GM18870 (cell line): ENCODE measurements at regions not wholly inside any gene's neighbourhood (a gene's known extent, or its start where the extent isn't known, plus 50 kb on each side); places are given as distances from the start of the nearest gene placed in this dataset.

ENCODE experiments used
- ATAC-seq: cut with Tn5 transposase; IDR thresholded peaks from one replicate; pipeline ENCODE4 v1.9.1; 2021; ENCODE audit warnings: moderate library complexity; ENCODE audit not compliant: unreplicated experiment

- ATAC-seq = peak; percentile 88
Observed at GRCh38 chr2:195021711-195022507, 635.1 kb upstream of the SLC39A10 start.

DNA sequence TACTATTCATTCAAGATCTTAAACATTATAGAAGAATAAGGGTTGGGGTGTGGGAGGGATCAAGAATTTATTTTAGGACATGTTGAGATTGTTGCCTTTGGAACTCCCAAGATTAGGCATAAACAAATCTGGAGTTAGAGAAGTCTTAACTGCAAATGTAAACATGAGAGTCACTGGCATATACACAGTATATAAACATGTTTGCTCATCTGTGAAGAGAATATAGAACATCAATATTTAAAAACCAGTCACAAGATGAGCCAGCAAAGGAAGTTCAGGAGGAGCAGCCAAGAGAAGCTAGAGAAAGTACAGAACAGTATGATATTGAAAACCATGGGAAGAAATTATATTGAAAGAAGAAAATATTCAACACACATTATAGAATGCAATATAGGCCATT is 638.6 kb upstream of the SLC39A10 start:
- ATAC-seq = no peak

GRCh38 chr2:195017890-195018289 is 639.1 kb upstream of the SLC39A10 start:
- ATAC-seq = no peak

GRCh38 chr2:195016841-195017240 is 640.2 kb upstream of the SLC39A10 start:
- ATAC-seq = no peak

DNA sequence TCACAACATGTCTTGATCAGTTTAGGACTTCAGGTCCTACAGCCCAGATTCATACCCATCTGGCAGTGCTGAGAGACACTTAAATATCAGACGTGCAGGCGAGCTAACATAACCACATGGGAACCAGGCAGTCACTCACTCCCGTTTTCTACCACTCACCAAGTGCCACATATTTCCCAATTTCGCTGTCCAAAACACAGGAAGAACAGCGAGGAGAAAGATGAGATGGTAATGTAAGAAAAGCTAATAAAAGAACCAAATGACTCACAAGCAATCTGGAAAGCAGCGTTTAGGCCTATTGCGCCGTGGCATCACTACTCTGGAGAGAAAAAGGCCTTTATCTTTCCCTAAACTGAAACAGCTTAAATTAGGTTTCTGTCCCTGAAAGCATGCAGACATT is 647.8 kb upstream of the SLC39A10 start:
- no peak for ATAC-seq

DNA sequence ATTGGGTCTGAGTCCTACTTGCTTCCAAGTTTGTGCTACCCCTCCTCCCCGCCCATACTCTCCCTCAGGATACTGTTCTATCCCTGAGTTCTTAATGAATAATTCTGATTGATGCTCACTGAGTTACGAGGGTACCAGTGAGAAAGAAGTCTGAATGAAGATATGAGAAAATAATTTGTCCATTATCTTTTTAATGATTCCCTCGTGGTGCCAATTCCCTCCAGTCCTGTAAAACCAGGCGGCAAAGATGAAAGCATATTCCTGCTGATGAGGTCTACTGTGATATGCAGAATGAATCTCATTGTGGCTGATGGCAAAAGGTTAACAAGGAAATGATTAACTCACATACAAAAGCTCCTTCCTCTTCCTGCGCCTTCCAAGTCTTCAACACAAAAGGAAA is 650.2 kb upstream of the SLC39A10 start:
- no peak for ATAC-seq

DNA sequence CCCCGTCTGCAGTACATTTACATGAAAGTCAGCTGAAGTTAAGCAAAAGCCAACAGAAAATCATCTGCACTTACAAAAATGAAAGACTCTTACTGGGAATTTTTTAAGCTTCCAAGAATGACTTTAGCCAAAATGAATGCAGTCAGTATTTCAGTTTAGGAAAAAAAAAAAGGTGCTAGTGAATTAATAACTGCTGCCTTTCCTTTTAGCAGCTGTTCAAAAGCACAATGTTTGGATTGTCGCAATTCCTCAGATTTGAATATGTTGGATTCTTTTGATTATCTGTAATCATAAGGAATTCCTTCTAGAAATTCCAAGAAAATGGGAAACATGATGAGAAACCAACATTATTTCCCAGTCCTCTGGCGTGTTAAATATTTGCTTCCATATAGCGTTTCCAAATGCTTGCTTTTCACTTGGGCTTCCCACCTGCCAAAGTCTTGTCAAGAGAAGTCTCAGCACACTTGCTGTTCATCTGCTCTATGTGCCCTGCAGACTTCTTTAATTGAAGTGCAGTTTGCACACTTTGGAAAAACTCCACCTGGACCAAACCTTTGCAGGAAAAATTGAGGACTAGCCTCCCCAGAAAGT is 653.0 kb upstream of the SLC39A10 start:
- no peak for ATAC-seq

DNA sequence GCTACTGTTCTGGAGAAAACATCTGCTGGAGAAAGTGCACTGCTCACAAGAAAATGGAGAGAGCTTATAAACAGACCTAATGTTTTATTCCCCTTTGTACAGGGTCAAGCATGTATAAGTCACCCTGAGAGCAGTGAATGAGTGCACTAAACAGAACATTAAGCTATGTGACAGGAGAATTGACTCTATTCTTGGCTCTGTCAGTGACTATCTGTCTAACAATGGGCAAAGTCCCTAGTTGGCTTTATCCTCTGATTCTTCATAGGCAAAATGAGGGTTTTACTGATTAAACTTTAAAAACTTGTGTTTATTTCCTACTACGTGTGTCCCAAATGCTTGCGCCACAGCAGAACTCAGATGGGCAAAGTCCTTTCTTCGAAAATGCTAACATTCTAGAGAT is 655.1 kb upstream of the SLC39A10 start:
- no peak for ATAC-seq

DNA sequence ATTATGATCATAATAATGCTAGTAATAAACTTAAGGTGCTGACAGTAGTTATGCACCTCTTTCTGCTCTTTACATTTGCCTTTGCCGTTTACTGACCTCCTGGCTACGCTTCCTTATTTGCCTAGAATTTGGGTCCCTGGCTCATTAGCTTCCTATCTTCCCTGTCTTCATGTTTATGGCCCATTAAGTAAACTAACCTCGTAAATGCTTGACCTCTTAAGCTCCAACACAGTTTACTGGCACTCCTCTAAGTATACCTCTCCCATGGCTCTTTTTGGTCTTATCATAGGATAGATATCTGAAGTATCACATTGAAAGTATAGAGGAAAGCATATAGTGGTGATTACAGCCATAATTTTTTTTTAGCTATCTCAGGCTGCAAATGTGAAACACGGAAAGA is 657.3 kb upstream of the SLC39A10 start:
- ATAC-seq = no peak

- peak; percentile 52 for ATAC-seq
Observed at GRCh38 chr2:194992648-194993047, 664.4 kb upstream of the SLC39A10 start.

DNA sequence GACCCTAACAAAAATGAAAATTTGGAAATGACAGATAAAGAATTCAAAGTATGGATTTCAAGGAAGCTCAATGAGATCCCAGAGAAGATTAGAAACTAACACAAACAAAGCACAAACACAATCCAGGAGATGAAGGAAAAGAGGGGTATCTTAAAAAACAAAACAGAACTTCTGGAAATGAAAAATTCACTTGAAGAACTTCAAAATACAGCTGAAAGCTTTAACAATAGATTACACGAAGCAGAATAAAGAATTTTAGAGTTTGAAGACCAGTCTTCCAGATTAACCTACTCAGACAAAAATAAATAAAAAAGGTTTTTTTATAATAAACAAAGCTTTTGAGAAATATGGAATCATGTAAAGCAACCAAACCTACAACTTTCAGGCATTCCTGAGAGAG is 671.8 kb upstream of the SLC39A10 start:
- no peak for ATAC-seq

DNA sequence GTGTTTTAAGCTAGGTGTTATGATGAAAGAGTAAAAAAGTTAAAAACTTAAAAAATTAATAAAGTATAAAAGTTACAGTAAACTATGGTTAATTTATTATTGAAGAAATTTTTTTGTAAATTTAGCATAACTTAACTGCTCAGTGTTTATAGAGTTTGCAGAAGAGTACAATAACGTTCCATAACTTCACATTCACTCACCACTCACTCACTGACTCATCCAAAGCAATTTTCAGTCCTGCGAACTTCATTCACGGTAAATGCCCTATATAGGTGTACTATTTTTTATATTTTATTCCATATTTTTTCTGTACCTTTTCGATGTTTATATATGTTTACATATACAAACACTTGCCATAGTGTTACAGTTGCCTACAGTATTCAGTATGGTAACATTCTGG is 694.8 kb upstream of the SLC39A10 start:
- ATAC-seq = no peak

- ATAC-seq = no peak
Observed at GRCh38 chr2:194954218-194954617, 702.8 kb upstream of the SLC39A10 start.

GRCh38 chr2:194946826-194947225 is 710.2 kb upstream of the SLC39A10 start:
- no peak for ATAC-seq

- no peak for ATAC-seq
Observed at GRCh38 chr2:194938066-194938465, 719.0 kb upstream of the SLC39A10 start.

GRCh38 chr2:194927489-194927888 is 729.5 kb upstream of the SLC39A10 start:
- no peak for ATAC-seq

DNA sequence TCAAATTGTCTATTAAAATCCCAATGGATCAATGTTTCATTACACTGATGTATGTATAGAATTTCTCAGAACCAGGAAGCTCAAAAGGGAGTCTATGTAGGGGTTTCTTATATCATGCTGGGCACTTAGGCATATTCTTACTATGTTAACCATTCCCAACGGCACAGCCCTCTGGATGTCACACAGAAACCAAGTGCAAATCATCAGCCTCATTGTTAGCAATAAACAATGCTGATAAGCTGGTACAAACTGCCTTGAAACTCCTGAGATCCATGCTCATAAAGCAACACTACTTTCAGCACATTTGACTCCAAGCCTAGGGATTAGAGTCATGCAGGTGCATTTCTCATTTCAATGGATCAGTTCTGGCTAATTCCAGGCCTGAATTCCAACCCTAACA is 730.2 kb upstream of the SLC39A10 start:
- ATAC-seq = no peak

GRCh38 chr2:194925742-194926141 is 731.3 kb upstream of the SLC39A10 start:
- ATAC-seq = no peak

DNA sequence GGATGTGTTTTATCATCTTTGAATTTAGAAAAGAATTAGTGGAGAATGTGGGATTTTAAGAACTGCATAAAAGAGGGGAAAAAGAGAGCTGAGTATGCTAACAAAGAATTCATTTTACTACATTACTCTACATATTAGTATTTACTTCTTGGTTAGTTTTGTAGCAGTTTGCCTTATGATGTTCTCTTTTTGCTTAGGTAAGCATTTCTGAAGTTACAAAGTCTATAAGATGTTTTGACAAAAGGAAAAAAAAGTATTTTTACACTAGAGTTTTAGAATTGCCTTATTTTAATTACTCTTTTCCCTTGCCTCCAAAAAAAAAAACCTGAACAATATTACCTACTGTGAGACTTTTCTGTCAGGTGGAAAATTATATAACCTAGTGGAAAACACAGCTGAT is 739.5 kb upstream of the SLC39A10 start:
- ATAC-seq = no peak

DNA sequence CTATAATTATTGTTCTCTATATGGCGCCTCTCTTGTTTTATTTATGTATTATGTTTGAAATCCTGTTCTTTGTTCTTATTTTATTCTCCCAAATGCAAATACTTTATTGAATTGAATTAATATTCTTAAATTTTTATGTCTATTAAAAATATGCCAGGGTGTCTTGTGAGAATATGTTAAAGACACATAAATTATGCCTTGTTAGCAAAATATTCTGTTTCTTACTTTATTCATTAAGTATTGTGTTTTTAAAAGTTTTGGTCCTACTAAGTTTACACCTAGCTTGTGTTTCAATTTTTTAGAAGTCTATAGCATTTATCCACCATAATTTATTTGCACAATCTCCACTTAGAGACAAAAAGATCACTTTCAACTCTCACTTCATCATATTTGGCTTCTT is 741.5 kb upstream of the SLC39A10 start:
- ATAC-seq = no peak

DNA sequence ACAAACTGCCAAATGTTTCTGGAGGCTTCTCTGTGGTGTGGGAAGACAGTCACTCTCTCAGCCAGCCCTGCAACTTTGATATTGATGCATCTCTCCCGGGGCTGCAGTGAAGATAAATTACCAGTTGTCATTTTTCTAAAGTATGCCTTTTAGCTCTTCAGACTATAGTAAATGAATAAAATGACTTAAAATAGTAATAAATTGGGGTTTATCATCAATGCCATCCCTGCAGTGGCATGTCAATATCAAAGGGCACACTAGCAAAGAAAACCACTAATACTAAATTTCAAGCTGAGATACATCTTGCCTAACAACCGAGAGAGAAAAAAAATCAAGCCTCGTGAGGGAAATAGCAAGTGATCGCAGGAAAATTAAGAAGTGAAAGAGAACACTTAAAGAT is 749.5 kb upstream of the SLC39A10 start:
- no peak for ATAC-seq

GRCh38 chr2:194896871-194897270 is 760.2 kb upstream of the SLC39A10 start:
- no peak for ATAC-seq

DNA sequence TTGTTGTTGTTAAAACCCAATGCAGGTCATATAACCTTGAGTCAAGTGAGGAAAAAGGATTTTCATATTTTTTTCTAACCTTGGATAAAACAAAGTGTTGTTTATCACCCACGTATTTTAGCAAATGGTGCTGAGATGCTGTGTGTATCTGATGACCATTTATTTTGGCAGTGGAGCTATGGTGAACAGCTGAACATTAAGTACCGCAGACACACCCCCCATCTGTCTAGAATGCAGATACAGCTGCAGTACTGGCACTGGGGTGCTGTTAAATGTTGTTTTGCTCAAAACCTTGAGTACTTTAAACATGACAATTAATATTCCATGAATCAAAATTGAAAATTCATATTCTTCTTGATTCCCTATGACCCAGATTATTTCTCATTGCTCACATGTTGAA is 773.3 kb upstream of the SLC39A10 start:
- ATAC-seq = no peak
